ENCODE measurements at regions not wholly inside any gene's neighbourhood (a gene's known extent, or its start where the extent isn't known, plus 50 kb on each side); places are given as distances from the start of the nearest gene placed in this dataset.

- TF ChIP-seq CTCF (IDR thresholded peaks at IDR 0.05) (no peak), POLR2A (IDR thresholded peaks at IDR 0.05) (no peak), EP300 (IDR thresholded peaks at IDR 0.05) (no peak)
These were observed 484.4 kb downstream of the KDM4C start for GRCh38 chr9:7242126-7242525.
